Colon (tissue), 2 donors: ENCODE measurements at regions not wholly inside any gene's neighbourhood (a gene's known extent, or its start where the extent isn't known, plus 50 kb on each side); places are given as distances from the start of the nearest gene placed in this dataset.

Experiments used
- FAIRE-seq: peaks from 2 replicates; lab custom pipeline; 2012; peaks lifted over from hg19 to GRCh38; lab: Jason Lieb, UNC
- donor health status: control.
- donor health status: control.

DNA sequence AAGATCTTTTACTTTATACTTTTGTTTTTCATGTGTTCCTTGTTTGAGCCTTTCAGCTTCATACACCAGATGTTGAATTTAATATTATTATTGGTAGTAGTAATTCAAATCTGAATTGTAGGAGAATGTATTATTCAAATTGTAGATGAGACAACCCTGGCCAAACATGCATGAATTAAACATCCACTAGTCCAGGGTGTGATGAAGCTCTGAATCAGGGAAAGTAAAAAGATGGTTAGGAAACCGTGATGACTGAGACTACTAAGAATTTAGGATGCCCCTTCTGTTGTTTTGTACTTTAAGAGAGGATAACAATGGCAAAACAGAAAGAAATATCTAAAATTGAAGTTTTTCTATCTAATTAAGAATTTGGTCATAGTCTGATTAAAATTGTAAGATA is 227.8 kb upstream of the CDH2 start:
- FAIRE-seq: no peak

DNA sequence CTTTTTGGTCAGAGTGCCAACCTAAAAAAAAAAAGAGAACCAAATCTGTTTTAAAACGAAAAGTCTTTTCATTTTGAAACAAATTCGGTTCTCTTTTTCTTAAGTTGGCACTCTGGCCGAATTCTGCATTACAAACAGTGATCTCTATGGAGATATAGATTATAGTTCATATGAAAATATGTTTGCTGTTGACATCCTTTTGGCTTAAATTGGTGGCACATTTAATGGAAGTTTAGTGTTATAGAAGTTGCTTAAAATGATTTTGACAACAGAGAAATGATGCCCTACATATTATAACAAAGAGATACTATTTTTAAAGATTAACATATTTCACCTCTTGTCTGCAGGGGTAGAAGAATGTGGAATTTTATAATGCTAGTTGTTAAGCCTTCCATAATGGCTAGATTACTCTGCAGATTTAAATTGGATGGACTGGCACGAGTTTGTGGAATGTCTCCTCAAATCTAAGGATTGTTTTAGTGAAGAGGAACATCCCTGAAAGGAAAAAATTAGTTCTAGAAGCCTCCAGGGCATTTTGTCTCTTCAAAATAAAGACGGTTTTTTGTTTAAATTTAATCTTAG is 222.9 kb upstream of the CDH2 start:
- FAIRE-seq: no peak

DNA sequence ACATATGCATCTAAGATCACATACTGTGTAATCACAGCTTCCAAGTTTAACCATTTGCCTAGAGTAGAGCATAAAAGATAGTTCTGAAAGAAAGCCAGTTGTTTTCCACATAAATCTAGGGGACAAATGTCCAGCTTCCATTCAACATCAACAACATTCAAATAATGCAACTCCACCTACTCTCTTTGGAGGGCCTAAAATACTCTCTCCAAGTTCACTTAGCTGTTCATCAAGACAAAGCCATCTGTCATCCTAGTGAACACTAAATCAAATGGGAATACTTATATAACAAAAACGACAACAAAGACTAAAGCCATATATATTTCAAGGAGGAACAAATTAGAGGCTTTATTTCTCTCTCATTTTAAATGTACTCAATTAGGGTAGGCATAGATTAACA is 221.5 kb upstream of the CDH2 start:
- FAIRE-seq: no peak

DNA sequence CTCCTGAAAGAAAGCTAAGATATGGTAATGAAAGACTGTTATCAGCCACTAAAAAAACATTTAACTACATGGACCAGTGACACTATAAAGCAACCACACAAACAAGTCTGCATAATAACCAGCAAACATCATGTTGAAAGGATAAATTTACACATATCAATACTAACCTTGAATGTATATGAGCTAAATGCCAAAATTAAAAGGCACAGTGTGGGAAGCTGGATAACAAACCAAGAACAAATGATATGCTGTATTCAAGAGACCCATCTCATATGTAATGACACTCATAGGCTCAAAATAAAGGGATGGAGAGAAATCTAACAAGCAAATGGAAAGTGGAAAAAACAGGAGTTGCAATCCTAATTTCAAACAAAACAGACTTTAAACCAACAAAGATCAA is 213.1 kb upstream of the CDH2 start:
- no peak for FAIRE-seq

DNA sequence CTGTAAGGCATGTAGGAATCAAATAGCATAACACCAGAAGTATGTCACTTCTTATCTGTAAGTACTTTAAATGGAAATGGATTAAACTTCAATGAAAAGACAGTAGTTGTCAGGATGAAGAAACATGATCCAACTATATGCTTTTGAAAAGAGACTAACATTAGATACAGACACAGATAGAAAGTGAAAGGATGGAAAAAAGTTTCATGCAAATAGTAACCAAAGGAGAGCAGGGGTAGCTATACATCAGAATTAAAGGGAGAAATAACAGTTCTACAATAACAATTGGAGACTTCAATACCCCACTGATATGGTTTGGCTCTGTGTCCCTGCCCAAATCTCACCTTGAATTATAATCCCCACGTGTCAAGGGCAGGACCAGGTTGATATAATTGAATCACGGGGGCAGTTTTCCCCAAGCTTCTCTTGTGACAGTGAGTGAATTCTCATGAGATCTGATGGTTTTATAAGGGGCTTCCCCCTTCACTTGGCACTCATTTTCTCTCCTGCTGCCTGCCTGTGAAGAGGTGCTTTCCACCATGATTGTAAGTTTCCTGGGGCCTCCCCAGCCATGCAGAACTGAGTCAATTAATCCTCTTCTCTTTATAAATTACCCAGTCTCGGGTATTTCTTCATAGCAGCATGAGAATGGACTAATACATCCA is 205.4 kb upstream of the CDH2 start:
- no peak for FAIRE-seq

DNA sequence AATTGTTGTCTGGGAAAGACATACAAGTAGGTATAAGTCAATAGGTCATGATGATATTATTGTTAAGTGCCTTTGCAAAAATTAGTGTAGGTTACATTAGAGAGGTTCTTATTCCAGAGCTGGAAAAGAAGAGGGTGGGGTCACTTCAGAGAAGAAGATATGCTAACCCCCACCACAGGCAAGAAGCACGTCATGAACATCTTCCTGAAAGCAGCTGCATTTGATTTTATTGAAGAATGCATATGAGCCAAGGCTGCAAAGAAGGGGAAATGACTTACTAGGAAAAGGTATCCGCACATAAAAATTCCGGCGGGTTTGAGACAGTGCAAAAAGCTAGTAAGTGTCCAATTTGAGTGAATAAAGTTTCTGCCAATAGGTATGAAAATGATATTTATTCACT is 195.3 kb upstream of the CDH2 start:
- FAIRE-seq: no peak

DNA sequence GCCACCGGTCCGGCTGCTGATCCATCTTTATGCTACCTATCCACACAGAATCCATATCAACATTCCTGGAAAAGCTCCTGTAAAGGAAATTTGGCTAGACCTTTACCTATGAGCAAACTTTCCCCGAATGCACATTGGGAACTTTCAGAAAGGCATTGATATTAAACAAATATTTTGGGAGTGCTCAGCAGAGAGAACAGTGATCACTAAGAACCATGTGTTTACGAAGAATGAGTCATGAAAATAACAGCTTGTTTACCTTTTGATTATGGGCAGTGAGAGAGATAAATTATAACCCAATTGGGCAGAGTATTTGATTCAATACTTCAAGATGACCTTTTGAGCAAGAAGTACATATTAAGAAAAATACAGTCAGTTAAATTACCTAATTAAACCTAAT is 189.7 kb upstream of the CDH2 start:
- no peak for FAIRE-seq

DNA sequence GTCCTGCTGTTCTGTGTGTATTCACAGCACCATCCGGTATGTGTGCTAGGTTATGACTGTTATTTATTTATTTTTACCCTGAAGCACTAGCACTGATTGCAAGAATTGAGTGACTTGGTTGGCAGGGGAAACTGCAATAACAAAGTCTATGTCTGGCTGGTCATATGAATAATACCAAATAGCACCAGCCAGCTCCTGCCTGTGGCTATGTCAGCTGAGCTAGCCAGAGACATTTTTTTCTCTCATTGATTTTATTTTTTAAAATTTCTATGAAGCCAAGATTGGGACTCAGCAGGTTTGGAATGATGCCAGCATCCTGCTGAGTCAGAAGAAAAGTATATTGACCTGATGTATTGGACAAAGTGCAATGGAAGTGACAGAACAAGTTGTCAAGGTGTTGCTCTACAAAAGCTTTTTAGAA is 188.5 kb upstream of the CDH2 start:
- no peak for FAIRE-seq

DNA sequence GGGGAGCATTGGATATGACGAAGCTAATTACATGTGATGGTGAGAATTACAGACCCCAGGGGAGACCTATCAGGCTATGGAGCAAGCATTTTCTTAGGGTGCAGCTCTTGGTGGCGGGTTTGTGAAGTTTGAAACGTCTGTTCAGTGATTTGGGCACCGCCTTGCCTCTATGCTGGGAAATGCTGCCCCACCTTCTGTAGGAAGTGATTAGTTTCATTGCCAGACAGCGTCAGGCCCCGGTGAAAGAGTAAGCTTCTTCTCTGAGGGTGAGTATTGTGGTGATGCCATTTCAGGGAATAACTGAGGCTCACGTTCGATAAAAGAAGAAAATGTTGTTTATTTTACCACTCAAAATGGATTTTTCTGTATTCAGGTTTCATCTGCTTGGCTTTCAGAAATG is 186.2 kb upstream of the CDH2 start:
- no peak for FAIRE-seq

DNA sequence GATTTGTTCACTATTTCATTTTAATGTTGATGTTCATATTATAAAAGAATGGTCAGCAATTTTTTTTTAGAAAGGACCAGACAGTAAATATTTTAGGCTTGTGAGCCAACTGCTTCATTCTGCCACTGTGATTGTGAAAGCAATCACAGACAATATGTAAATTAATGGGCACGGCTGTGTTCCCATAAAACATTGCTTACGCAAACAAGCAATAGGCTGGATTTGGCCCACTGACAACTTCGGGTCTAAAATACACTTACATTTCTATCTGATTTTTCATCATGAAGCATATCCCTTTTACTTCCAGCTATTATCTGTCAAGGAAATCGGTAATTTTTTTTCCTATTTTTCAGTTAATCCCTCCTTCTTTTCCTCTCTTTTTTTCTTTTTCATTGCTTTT is 182.2 kb upstream of the CDH2 start:
- FAIRE-seq: no peak

DNA sequence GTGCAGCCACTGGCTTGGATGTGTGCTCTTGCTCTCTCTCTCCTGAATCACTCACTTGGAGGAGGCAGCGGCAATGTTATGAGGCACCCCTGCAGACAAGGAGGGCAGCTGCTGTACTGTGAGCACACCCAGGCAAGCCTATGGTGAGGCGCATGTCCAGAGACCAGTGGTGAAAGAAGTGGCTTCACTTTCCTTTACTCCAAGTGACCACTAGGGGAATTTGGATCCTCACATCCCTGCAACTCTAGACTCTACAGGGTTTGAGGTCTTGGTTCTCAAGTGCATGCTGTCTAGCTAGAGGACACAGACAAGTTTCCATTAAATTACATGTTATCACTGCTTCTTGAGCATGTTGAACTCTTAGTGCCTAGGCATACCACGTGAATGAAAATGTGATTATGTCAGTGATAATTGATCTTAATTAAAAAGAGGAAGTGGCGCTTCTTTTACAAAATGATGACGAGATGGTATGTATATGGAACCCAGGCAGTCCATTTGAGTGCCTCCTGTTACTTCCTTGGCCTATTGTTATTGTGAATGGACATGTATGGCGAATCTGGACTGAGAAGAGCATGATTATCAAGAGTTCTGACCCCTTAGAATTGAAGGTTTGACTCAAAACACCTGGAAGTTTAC is 181.0 kb upstream of the CDH2 start:
- no peak for FAIRE-seq

DNA sequence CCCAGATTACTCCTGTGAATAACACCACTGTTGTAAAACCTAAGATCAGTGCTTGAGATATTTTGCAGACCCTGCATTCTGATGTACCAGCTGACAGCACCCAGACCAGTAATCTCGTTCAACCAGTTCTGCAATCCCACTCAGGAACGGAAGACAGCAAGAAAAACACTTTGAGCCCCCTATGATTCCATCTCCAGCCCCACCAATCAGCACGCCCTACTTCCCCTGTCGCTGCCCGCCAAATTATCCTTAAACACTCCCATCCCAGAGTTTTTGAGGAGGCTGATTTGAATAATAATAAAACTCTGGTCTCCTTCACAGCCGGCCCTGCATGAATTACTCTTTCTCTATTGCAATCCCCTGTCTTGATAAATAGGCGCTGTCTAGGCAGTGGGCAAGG is 173.9 kb upstream of the CDH2 start:
- FAIRE-seq: no peak

DNA sequence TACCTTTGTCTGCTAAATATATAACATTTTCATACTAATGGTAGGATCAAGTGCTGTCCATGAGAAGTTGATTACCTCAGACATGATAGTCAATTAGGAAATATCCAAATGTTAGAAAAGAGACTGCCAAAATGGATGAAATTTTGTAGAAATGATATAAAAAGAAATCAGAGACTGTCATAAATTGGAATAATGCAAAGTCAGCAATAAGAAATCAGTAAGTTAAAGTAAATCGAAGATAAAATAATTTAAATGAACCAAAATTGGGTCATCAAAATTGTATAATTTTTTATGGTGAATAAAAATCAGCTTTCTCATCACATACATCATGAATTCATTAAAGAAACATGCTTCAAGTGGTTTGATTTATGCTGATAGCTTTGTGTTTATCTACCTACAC is 165.3 kb upstream of the CDH2 start:
- no peak for FAIRE-seq

DNA sequence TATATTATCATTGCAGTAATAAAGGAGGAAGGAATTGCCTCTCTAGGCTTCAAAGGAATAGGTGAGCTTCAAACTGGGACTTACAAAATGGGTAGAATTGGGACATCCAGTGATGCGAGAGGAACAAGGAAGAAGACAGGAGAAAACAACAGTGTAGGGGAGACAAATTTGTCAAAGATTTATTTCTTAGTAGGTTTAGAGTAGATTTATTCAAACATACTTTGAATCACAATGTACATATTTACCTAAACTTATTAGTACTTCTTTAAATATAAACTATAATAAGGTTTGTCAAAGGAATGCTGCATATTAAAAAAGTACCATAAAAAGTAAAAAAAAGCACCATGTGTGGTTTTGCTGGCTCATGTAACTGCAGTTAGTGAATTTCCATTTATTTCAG is 161.4 kb upstream of the CDH2 start:
- FAIRE-seq: no peak

DNA sequence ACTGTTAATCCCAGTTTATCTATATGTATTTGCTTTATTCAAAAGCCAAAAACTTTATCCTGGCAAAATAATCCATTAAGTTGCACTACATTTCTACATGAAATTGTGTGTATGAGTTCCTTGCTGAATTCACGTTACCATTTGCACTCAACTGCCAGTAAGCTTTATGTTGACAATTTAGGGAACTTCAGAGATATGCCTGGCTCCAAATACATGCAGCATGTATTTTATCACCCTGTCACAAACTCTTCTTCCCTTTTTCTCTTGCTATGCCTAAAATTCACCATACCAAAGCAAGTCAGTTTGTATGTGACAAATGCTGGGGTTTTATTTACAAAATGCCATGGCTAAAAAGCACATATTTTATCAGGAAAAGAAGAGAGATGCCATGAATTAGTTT is 157.6 kb upstream of the CDH2 start:
- no peak for FAIRE-seq

DNA sequence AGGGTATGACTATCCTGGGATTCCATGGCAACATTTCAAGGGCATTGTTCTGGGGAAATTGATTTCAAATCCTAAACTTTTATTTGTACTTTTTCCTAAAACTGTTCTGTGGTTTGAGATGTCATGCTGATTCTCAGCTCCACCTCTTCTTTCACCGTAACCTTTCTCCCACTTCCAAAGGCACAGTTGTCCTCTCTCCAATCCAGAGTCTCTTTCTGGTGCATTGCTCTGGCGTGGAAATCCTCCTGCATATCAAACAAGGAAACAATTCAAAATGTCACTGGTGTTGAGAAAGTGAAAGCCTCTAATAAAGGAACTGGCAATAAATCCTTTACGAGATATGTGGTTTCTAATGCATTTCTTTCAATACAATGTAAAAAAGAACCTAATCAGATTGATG is 155.1 kb upstream of the CDH2 start:
- no peak for FAIRE-seq

DNA sequence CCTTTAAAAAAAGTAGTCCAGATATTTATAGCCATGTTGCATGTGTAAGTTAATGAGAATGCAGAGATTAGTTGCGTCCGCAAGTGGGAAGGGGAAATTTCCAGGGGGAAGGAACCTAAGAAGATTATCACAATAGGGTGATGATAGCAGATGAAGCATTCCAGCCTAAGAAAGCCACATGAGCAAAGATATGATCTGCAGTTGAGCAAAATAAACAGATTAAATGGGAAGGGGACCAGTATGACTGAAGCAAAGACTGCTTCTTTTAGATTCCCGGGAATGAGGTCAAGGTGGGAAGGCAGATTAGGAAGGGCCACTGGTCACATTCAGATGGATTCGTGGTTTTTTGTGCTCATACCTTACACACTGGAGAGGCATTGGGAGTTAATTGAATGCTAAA is 154.6 kb upstream of the CDH2 start:
- FAIRE-seq: no peak

DNA sequence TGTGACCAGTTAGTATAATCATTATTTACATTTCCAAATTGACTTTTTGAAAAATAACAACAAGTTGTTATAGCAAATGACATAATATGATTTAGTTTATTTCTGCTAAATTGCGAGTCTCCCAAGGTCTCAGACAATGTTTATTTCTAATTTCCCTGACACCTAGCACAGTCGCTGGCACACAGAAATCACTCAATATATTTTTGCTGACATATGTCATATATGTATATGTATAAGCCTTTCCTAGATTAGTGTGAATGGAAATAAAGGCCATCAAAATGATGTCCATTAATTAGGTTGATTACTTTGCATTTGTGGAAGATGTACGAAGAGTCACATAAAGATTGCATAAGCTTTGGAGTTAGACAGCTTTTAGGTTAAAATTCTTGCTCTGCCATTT is 136.7 kb upstream of the CDH2 start:
- no peak for FAIRE-seq

DNA sequence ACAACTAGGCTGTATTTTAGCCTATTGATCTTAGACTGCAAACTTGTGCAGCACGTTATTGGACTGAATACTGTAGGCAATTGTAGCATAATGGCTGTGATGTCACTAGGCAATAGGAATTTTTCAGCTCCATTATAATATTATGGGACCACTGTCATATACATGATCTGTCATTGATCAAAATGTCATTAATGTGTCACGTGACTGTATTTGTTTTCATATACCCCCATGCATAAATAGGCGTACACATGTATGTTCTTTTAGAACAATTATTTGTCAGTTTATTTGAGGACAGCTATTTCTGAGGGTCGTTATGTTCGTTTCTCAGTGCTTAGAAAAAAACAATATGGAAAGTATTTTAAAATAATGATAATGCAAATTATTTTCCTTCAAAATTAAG is 111.9 kb upstream of the CDH2 start:
- no peak for FAIRE-seq

DNA sequence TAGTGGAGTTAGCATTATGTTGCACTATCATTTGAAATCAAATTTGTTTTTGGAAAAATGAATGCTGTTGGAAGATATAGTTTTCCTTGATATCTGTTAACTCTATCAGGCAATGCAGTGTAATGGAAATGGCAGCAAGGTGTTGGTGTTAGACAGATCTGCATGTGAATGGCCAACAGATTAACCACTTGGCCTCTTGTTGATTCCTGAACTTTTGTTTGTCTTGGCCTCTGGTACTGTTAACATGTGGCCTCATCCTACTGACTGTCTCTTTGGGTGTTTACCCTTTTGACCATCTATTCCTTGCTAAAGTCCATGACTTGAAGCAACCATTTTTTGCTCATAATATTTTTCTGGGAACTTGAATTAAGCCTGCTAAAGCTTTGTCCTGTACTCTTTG is 110.2 kb upstream of the CDH2 start:
- FAIRE-seq: no peak

DNA sequence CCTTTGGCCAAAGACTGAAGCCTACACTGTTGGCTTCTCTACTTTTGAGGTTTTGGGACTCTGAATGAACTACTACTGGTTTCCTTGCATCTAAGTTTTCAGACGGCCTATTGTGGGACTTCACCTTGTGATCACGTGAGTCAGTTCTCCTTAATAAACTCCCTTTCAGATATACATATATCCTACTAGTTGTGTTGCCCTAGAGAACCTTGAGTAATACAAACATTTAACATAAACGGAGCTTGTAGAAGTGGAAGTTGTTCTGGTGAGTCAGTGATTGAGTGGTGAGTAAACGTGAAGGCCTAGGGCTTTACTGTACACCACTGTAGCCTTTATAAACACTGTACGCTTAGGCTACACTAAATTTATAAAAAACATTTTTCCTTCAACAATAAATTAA is 107.2 kb upstream of the CDH2 start:
- FAIRE-seq: no peak

DNA sequence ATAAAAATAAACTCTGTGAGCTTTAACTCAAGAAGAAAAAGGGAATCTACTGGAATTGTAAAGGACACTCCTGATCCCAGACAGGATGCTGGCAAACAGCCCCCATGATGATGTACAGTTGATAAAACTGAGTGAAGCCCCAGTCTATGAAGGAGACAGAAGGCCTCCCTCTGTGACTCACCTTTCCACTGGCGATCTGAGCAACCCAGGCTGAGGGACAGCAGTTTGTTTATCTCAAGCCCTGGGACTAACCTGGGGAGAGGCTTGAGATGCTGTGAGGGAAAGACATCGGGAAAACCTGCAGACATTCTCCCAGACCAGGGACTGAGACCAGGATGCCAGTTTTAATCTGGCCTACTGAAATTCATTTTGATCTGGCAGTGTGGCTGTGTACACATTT is 104.5 kb upstream of the CDH2 start:
- FAIRE-seq: no peak

DNA sequence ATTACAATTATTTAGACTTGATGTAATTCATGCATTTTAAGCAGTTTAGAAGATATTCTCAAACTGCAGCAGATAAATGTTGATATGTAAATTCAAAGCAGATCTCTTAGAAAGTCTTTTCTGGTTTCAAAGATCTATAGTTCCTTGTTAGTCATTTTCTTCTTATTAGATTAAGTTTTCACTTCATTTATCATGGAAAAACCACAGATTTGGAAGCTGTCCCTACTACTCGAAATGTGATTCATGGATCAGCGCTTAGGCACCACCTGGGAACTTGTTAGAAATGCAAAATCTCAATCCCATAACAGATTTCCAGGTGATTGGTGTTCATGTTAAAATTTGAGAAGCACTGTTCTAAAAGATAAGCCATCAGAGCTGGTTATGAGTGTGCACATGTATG is 92.8 kb upstream of the CDH2 start:
- no peak for FAIRE-seq
